LNCAP (cell line): ENCODE measurements at regions not wholly inside any gene's neighbourhood (a gene's known extent, or its start where the extent isn't known, plus 50 kb on each side); places are given as distances from the start of the nearest gene placed in this dataset.

ENCODE experiments used
- CTCF ChIP-seq: fragments of 450-650 bp; IDR thresholded peaks from 2 replicates; pipeline ENCODE4 v1.5.1; 2017; ENCODE audit warnings: mild to moderate bottlenecking

DNA sequence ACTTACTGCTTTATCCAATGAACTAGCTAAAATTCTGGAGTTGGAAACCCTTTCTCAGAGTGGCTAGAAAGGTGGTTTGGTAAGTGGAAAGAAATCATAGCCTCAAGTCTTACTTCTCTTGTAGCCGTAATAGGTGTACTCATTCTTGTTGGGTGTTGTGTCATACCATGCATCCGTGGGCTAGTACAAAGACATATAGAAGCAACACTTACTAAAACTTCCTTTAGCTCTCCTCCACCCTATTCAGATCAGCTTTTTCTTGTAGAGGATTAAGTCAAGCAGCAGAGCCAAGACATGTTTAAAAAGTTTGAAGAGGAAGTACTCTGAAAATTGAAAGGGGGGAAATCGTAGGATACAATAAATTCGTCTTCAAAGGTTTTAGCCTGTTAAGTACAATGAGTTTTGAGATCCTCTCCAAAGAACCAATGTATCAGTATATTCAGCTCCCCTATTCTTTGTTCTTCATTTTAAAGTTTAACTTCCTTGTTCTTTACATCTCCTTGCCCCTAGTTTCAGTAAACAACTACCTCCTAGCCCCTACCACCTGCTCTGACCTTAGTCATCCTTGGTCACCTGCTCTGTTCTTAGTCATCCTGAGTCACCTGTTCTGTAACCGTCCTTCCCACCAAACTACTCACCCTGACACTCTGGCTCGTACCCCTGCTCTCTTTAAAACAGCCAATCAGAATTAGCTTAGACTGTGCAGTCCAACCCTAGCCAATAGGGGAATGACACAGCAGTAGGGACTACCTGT is 62.1 kb upstream of the DEUP1 start:
- no peak for TF ChIP-seq CTCF

DNA sequence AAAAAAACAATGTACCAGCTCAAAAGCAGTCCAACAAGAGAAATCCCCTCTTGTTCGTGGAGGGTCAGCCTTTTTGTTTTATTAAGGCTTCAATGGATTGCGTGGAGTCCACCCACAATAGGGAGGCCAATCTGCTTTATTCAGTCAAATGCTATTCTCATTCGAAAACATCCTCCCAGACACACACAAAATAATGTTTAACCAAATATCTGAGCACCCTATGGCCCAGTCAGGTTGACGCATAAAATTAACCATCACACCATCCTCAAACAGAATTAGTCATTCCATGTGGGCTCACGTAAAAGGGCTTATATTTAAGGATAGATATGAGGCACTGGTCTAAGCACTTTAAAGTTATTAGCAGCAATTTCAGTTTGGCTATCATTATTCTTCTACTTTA is 58.9 kb upstream of the DEUP1 start:
- TF ChIP-seq CTCF = no peak

GRCh38 chr11:93274851-93275250 is 55.7 kb upstream of the DEUP1 start:
- no peak for TF ChIP-seq CTCF

DNA sequence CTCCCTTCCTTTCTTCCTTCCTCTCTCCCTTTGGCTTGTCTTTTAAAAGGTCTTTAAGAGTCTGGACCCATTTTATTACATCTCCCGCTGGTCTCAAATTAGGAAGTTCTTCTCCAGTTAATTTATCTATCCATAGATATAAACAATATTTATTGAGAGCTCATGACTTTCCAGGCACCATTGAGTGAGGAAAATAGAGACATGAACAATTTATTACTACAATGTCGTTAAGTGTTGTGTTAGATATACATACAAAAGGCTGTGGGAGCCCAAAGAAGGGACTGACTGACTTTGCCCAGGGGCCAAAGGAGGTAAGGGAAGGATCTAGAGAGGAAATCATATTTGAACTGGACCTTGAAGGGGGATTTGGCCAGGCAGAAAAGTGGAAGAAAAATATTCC is 51.6 kb upstream of the DEUP1 start:
- no peak for TF ChIP-seq CTCF

DNA sequence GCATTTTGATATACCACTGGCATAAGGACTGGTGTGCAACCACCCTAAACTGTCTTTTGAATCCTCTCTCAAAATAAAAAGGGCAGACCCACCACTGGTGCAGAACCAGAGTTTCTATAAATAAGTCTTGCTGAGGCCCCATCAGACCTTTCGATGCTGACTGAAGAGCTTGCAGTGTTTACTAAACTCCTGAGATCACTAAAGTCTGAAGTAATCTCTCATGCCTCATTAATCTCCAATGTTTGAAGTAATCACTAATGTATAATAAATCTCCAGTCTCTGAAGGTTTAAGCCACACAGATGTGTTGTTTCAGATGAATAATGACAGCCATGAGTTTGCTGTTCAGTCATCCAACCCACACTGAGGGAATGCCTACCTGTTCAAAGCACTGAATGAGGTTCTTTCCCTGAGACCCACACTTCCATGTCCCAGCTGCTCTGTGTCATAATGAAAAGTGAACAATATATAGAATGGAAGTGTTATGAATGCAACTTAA is 50.6 kb upstream of the DEUP1 start:
- no peak for TF ChIP-seq CTCF
